HL-60 (cell line): ENCODE measurements at regions not wholly inside any gene's neighbourhood (a gene's known extent, or its start where the extent isn't known, plus 50 kb on each side); places are given as distances from the start of the nearest gene placed in this dataset.

Source experiments
- DNase-seq, 2 experiments: peaks; one replicate each; pipeline ENCODE4 v3.0.0-alpha.2; 2010 to 2020; ENCODE audit warnings: low read depth in 1 of 2, low spot score in 1 of 2
- H3K27ac ChIP-seq: fragments of 250-450 bp; sonication (Bioruptor Pico); replicated peaks from 2 replicates; pipeline ENCODE4 v1.5.1; 2020; ENCODE audit warnings: mild to moderate bottlenecking, moderate library complexity
- H3K27me3 ChIP-seq: fragments of 250-450 bp; sonication (Bioruptor Pico); 2 replicates; pipeline ENCODE4 v1.5.1; 2021; ENCODE audit warnings: mild to moderate bottlenecking, moderate library complexity; ENCODE audit not compliant: insufficient read depth, poor library complexity, severe bottlenecking
- H3K4me3 ChIP-seq: replicated peaks from 2 replicates; pipeline ENCODE4 v1.5.1; 2011; ENCODE audit warnings: mild to moderate bottlenecking, control low read depth, low read length; ENCODE audit not compliant: insufficient read depth
- GABPA ChIP-seq: IDR thresholded peaks from 2 replicates; pipeline ENCODE4 v1.6.1; 2012; ENCODE audit warnings: low read depth
- POLR2AphosphoS5 ChIP-seq: IDR thresholded peaks from 2 replicates; pipeline ENCODE4 v1.6.1; 2012; ENCODE audit warnings: low read depth
- SPI1 ChIP-seq: IDR thresholded peaks from 2 replicates; pipeline ENCODE4 v1.6.1; 2012; ENCODE audit warnings: low read depth, mild to moderate bottlenecking, borderline replicate concordance
- TF ChIP-seq, protein P1 (sequence below): IDR thresholded peaks from one replicate; pipeline ENCODE4 v1.5.1; 2011; ENCODE audit warnings: low read length, control low read depth, inconsistent platforms; ENCODE audit not compliant: insufficient read depth
- TF ChIP-seq, protein P2 (sequence below): IDR thresholded peaks from 2 replicates; pipeline ENCODE4 v1.6.1; 2012; ENCODE audit warnings: low read depth; ENCODE audit not compliant: insufficient replicate concordance

DNA sequence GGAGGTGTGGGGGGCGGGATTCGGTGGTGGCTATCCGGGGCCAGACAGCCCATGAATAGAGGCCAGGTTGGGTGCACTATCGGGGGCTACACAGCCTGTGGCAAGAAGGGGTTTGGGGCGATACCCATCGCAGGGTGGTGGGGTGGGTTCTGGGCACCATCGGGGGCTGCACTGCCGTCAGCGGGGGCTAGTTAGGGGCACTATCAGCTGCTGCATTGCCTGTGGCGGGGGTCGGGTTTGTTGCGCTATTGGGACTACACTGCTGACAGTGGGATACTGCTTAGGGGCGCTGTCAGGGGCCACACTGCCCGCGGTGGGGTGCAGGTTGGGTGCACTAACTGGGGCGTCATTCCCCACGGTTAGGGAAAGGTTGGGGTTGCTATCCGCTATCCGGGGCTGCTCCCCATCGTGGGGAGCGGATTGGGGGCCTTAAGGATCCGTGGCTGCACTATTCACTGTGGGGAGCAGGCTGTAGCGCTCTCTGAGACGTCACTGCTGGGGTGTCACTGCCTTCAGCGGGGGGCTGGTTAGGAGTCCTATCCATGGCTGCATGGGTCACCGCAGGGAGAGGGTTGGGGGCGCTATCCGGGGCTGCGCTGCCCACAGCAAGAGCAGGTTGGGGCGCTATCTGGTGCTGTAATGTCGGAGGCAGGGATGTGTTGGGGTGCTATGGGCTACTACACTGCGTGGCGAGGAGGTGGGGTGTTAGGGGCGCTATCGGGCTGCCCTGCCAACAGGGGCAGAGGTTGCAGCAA is 76.5 kb upstream of the SLC35G4 start:
- no peaks in the 10 kb centered on the region for H3K27me3 ChIP-seq
- H3K27ac ChIP-seq = no peak overlapping the region
- TF ChIP-seq, protein P1, sequence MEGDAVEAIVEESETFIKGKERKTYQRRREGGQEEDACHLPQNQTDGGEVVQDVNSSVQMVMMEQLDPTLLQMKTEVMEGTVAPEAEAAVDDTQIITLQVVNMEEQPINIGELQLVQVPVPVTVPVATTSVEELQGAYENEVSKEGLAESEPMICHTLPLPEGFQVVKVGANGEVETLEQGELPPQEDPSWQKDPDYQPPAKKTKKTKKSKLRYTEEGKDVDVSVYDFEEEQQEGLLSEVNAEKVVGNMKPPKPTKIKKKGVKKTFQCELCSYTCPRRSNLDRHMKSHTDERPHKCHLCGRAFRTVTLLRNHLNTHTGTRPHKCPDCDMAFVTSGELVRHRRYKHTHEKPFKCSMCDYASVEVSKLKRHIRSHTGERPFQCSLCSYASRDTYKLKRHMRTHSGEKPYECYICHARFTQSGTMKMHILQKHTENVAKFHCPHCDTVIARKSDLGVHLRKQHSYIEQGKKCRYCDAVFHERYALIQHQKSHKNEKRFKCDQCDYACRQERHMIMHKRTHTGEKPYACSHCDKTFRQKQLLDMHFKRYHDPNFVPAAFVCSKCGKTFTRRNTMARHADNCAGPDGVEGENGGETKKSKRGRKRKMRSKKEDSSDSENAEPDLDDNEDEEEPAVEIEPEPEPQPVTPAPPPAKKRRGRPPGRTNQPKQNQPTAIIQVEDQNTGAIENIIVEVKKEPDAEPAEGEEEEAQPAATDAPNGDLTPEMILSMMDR = no peak
- TF ChIP-seq POLR2AphosphoS5 (no peak), GABPA (no peak), SPI1 (no peak)
- TF ChIP-seq, protein P2, sequence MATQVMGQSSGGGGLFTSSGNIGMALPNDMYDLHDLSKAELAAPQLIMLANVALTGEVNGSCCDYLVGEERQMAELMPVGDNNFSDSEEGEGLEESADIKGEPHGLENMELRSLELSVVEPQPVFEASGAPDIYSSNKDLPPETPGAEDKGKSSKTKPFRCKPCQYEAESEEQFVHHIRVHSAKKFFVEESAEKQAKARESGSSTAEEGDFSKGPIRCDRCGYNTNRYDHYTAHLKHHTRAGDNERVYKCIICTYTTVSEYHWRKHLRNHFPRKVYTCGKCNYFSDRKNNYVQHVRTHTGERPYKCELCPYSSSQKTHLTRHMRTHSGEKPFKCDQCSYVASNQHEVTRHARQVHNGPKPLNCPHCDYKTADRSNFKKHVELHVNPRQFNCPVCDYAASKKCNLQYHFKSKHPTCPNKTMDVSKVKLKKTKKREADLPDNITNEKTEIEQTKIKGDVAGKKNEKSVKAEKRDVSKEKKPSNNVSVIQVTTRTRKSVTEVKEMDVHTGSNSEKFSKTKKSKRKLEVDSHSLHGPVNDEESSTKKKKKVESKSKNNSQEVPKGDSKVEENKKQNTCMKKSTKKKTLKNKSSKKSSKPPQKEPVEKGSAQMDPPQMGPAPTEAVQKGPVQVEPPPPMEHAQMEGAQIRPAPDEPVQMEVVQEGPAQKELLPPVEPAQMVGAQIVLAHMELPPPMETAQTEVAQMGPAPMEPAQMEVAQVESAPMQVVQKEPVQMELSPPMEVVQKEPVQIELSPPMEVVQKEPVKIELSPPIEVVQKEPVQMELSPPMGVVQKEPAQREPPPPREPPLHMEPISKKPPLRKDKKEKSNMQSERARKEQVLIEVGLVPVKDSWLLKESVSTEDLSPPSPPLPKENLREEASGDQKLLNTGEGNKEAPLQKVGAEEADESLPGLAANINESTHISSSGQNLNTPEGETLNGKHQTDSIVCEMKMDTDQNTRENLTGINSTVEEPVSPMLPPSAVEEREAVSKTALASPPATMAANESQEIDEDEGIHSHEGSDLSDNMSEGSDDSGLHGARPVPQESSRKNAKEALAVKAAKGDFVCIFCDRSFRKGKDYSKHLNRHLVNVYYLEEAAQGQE = no peak

DNA sequence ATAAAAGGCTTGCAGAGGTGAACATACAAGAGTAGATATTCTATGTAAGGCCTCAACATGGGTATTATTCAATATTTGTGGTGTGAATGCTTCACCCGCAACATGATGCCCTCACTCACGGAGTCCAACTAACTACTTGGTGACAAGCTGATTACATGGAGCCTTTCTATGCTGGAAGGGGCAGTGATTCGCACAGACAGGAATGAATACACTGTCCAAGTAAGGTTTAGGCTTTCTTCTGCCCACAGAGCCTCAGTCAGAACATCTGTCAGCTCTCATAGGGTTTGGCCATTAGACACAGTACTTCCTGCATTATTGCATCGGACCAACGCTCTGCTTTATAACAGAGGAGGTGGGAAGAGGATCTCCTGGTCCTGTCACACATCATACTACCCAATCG is 80.3 kb upstream of the SLC35G4 start:
- TF ChIP-seq SPI1 = no peak
- TF ChIP-seq POLR2AphosphoS5 = no peak
- no peak for TF ChIP-seq GABPA
- TF ChIP-seq, protein P1 = no peak
- TF ChIP-seq, protein P2 = no peak
- H3K4me3 ChIP-seq = no peak overlapping the region
- H3K27ac ChIP-seq = no peak overlapping the region
- H3K27me3 ChIP-seq = peaks cover 3% of the 10 kb centered on the region
- no peak for DNase-seq

More for the DNA sequence above, 76.5 kb upstream of the SLC35G4 start:
- no peak overlapping the region for H3K4me3 ChIP-seq
- no peak for DNase-seq

DNA sequence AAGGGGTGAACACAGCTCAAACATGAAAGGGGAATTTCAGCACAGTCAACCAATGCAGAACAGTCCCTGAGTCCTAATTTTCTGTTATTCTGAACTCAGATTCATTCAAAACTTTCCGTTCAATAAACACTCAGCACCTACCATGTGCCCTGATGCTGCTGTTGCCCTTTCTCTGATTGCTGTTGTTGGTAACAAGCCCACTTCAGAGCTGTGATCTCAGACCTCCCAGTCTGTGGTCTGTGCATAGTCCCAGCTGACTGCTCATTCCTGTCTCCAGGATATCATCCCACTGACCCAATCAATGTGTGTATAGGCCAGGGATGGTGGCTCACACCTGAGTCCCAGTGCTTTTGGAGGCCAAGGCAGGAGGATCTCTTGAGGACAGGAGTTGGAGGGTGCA is 82.7 kb upstream of the SLC35G4 start:
- no peak overlapping the region for H3K27ac ChIP-seq
- TF ChIP-seq POLR2AphosphoS5 (no peak), GABPA (no peak), SPI1 (no peak)
- TF ChIP-seq, protein P1 = no peak
- TF ChIP-seq, protein P2 = no peak
- no peak for DNase-seq
- H3K4me3 ChIP-seq = no peak overlapping the region
- peaks cover 5% of the 10 kb centered on the region for H3K27me3 ChIP-seq
